DMS153 treated with DMSO at 0.1 percent for 48 hours (cell line): ENCODE measurements at regions not wholly inside any gene's neighbourhood (a gene's known extent, or its start where the extent isn't known, plus 50 kb on each side); places are given as distances from the start of the nearest gene placed in this dataset.

Experiments
- DNase-seq: peaks from one replicate; lab custom pipeline; 2025; ENCODE audit not compliant: unreplicated experiment; lab: John Stamatoyannopoulos, UW

DNA sequence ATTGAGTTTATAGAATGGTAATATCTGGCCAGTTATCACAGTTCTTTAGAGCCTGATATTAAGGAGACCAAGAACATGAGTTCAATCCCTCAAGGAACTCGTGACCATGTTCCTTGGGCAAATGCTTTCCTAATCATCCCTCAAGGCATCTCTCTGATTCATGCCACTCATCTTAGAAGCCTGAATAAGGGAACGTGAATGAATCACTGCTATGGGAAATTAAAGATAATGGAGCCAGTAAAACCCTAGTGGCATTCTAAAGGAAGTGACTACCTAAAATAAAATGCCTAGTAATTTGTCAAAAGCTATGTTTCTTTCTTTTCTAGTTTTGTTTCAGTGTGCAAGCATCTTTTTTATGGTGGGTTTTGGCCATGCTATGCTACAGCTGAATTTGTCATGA is 1161.3 kb downstream of the C4orf33 start:
- DNase-seq = no peak

DNA sequence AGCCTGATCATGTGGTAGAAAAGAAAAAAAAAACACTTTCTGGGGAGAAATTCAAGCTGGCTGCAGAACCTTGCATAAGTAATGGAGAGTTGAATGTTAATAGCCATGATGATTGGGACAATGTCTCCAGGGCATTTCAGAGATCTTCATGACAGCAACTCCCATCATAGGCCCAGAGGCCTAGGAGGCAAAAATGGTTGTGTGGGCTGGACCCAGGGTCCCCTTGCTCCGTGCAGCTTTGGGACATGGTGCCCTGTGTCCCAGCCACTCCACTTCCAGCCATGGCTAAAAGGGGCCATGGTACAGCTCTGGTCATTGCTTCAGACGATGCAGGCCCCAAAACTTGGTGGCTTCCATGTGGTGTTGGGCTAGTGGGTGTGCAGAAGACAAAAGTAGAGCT is 1170.9 kb downstream of the C4orf33 start:
- no peak for DNase-seq

- DNase-seq = no peak
These were observed 1192.6 kb downstream of the C4orf33 start for GRCh38 chr4:130288576-130288975.

- no peak for DNase-seq
These were observed 1197.7 kb downstream of the C4orf33 start for GRCh38 chr4:130293692-130294091.

DNA sequence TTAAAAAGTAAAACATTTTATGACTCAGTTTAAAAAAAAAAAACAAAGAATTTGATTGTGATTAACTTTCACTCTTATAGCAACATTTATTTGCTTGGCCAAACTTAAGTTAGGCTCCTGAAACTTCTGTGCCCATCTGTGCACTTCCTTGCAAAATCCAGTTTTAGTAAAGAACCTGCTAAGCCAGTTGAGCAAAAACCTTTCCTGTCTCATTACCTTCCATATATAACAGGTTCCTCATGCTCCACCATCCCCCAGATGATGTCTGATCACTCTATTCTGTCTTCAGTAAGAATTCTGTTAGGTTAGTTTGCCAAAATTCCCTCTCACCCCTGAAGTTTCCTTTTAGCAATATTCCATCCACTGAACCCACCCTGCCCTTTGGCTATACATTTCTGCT is 1200.5 kb downstream of the C4orf33 start:
- no peak for DNase-seq

DNA sequence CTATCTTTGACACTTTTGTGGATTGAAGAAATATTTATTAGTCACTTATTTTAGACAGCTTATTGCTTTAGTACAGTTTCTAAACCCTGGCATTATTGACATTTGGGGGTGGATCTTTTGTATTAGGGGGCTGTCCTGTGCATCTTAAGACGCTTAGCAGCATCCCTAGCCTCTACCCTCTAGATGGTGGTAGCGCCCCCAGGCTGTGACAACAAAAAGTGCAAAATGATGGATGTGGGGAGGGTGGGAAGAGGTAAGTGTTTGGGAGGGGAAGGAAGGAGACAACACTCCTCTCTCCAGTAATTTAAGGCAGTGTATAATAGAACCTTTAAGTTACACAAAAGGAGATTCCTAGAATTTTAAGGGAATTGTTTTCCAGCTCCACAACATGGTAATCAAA is 1210.6 kb downstream of the C4orf33 start:
- no peak for DNase-seq

GRCh38 chr4:130309221-130309620 is 1213.3 kb downstream of the C4orf33 start:
- DNase-seq = no peak

GRCh38 chr4:130322439-130322838 is 1226.5 kb downstream of the C4orf33 start:
- DNase-seq = no peak

- no peak for DNase-seq
These were observed 1233.1 kb downstream of the C4orf33 start for GRCh38 chr4:130329036-130329435.

GRCh38 chr4:130333241-130333759 is 1237.3 kb downstream of the C4orf33 start:
- no peak for DNase-seq

DNA sequence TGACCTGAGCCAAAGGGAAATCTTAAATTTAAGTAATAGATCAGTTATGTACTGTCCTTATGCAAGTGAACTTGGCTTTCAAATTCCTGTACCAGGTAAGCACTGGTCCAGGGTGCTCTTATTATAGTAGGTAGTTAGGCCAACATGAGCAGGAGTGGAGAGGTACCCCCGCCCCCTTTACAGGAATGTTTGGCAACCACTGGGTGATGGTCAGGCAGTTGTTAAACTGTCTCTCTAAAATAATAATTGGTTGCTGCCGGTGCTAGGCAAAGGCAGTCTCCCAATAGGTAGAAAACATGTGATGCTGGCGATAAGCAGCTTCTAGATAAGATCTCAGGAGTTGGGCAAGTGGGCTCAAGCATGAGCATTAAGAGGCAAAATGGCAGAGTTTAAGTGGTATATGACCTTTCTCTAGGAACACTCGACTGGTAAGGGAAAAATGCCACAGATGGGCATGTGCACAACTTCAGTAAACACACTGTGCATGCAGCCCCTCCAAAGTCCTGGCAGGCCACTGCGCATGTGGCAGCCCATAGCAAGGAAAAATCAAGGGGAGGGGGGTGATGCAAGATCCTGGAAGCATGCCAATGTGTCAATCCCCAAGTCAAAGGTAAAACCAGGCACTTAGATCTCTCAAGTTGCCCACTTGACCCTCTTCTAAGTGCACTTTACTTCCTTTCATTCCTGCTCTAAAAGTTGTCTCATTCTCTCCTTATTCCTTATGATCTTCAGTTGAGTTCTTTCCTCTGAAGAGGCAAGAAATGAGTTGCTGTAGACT is 1239.7 kb downstream of the C4orf33 start:
- DNase-seq = no peak

- no peak for DNase-seq
These were observed 1240.7 kb downstream of the C4orf33 start for GRCh38 chr4:130336585-130337217.

DNA sequence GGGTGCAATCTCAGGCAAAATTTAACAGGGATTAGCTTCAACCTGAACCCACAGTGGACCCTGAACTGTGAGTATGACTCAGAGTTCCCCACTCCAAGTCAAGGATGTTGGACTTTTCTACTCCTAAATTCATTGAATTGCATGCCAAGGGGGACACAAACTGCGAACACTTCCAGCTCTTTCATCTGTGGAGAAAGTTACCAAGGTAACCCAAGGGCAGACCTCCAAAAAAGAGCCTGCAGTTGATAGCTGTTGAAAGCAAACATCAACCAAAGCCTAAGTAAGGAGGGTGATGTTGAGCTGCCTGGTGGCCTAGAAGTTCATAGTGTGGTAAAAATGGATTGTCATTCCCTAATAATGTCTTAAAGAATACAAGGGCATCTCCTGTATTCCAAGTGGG is 1242.9 kb downstream of the C4orf33 start:
- no peak for DNase-seq

- no peak for DNase-seq
These were observed 1253.8 kb downstream of the C4orf33 start for GRCh38 chr4:130349745-130350144.

DNA sequence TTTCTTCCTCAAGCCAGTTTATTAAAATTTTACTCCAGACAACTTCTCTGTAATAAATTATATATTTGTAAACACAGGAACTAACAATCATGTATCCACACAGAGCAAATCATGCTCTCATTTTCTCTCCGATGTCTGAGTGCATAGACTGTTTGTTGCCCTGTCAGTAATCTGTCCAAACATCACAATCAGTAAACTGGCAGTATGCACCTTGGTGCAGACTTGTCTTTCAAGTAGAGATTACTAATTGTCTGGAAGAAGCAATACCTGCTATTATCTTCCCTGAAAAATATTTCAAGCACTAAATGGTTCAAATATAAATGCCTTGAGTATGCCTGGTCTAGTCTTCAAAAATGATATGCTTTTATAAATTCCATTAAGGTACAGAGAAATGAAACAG is 1260.9 kb downstream of the C4orf33 start:
- DNase-seq = no peak

DNA sequence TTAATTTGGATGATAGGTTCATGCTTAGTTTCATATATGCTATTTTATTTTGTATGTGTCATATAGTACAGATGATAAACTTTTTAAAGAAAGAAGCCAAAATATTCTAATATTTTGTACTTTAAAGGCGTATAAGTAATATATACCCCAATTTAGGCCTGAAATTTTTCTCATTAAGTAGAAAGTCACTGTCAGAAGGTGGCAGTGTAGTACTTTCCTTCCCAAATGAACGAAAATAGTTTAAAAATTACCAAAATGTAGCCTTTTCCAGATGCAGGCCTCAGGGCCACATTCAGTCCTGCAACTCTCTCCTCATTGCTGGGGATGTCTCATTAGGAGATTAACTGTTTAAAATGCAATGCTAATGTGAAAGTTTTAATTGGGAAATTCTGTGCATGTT is 1263.6 kb downstream of the C4orf33 start:
- no peak for DNase-seq

DNA sequence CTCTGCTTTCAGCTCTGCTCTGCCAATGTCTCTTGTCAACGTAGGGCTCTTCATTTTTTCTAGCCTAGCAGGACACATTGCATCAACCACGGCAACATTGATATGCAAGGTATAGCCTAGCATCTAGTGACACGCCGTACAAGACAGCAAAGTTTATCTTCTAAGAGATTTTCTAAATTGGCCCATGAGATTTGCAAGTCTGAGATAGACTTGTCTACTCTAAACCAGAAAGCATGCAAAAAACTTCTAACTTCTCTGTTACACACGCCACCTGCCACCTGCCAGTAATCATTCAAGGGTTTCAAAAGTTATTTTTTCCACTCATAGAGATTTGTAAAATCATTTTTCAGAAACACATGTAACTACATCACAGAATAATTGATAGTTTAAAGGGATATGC is 1265.7 kb downstream of the C4orf33 start:
- DNase-seq = no peak

- DNase-seq = no peak
These were observed 1272.7 kb downstream of the C4orf33 start for GRCh38 chr4:130368668-130369067.

GRCh38 chr4:130393231-130393630 is 1297.3 kb downstream of the C4orf33 start:
- DNase-seq = no peak

- no peak for DNase-seq
These were observed 1297.7 kb downstream of the C4orf33 start for GRCh38 chr4:130393642-130394041.

DNA sequence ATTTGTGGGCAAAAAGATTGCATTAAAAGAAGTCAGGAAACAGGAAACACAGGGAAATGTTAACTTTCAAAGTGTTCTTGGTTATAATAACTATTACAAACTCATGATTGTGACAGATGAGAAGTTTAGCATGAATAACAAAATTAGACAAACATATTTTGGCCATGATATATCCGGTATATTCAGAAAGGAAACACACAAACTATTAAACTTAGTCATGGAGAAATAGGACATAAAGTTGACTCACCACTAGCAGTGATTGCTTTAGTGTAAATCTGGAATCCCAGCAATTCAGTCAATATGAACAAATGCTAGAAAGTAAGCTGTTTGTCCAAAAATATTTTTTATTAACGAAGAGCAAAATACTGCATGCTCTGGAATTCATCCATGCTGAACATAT is 1299.9 kb downstream of the C4orf33 start:
- DNase-seq = no peak

DNA sequence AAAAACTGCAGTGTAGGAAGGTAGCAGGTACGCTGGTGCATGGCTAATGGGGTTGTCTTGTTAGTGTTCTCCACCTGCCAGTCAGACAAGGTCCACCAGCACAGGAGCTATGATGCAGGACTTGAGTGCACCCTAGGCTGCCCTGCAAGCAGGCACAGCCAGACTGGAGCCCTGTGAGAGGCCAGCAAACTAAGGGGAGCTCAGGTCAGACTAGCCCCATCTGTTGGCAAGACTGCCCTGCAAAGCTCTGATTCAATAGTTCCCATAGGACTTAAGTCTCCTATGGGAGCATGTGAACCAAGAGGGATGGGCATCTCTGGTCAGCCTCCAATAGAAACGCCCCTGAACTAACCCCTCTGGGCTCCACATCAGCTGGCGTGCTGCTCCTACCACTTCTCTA is 1307.3 kb downstream of the C4orf33 start:
- no peak for DNase-seq

DNA sequence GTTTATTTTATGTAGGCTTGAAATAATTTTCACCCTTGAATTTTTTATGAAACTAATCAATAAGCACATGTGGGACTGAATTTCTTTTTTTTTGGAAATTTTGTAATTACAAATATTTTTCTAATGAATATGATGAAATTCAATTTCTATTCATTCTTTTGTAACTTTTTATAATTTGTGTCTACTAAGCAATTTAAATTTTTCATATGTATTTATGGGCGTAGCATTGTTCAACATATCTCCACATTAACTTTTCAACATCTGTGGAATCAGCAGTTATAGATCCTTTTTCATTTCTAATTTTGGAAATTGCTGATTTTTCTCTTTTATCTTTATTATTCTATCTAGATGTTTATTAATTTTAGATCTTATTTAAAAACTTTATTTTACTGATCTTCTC is 1320.3 kb downstream of the C4orf33 start:
- DNase-seq = no peak
